ENCODE measurements at regions not wholly inside any gene's neighbourhood (a gene's known extent, or its start where the extent isn't known, plus 50 kb on each side); places are given as distances from the start of the nearest gene placed in this dataset.

- Histone ChIP-seq H3K27me3 (ENCODE audit: insufficient read depth, poor library complexity, severe bottlenecking) (no peaks in the 10 kb centered on the region), H3K4me3 (replicated peaks; ENCODE audit: insufficient read depth, low read length) (no peak overlapping the region), H3K27ac (replicated peaks) (no peak overlapping the region)
- TF ChIP-seq GABPA (IDR thresholded peaks at IDR 0.05; ENCODE audit: low read depth) = no peak
- TF ChIP-seq REST (IDR thresholded peaks at IDR 0.05; ENCODE audit: insufficient replicate concordance, low read depth) = no peak
- TF ChIP-seq POLR2AphosphoS5 (IDR thresholded peaks at IDR 0.05; ENCODE audit: low read depth) = no peak
- TF ChIP-seq, protein P1, sequence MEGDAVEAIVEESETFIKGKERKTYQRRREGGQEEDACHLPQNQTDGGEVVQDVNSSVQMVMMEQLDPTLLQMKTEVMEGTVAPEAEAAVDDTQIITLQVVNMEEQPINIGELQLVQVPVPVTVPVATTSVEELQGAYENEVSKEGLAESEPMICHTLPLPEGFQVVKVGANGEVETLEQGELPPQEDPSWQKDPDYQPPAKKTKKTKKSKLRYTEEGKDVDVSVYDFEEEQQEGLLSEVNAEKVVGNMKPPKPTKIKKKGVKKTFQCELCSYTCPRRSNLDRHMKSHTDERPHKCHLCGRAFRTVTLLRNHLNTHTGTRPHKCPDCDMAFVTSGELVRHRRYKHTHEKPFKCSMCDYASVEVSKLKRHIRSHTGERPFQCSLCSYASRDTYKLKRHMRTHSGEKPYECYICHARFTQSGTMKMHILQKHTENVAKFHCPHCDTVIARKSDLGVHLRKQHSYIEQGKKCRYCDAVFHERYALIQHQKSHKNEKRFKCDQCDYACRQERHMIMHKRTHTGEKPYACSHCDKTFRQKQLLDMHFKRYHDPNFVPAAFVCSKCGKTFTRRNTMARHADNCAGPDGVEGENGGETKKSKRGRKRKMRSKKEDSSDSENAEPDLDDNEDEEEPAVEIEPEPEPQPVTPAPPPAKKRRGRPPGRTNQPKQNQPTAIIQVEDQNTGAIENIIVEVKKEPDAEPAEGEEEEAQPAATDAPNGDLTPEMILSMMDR (IDR thresholded peaks at IDR 0.05; ENCODE audit: insufficient read depth, low read length) = no peak
- TF ChIP-seq SPI1 (IDR thresholded peaks at IDR 0.05; ENCODE audit: borderline replicate concordance, low read depth) = no peak
- DNase-seq (ENCODE audit: low read depth in 1 of 2, low spot score in 1 of 2) = no peak
These were observed 361.3 kb downstream of the TMEM121 start for GRCh38 chr14:105887692-105888091.

- H3K27me3 ChIP-seq (ENCODE audit: insufficient read depth, poor library complexity, severe bottlenecking) = no peaks in the 10 kb centered on the region
- no peak for DNase-seq (ENCODE audit: low read depth in 1 of 2, low spot score in 1 of 2)
- H3K4me3 ChIP-seq (replicated peaks; ENCODE audit: insufficient read depth, low read length) = no peak overlapping the region
- TF ChIP-seq GABPA (IDR thresholded peaks at IDR 0.05; ENCODE audit: low read depth) (no peak), SPI1 (IDR thresholded peaks at IDR 0.05; ENCODE audit: borderline replicate concordance, low read depth) (no peak), REST (IDR thresholded peaks at IDR 0.05; ENCODE audit: insufficient replicate concordance, low read depth) (no peak), POLR2AphosphoS5 (IDR thresholded peaks at IDR 0.05; ENCODE audit: low read depth) (no peak)
- TF ChIP-seq, protein P1 (IDR thresholded peaks at IDR 0.05; ENCODE audit: insufficient read depth, low read length) = no peak
- no peak overlapping the region for H3K27ac ChIP-seq (replicated peaks)
These were observed 361.8 kb downstream of the TMEM121 start for GRCh38 chr14:105888151-105888550.

DNA sequence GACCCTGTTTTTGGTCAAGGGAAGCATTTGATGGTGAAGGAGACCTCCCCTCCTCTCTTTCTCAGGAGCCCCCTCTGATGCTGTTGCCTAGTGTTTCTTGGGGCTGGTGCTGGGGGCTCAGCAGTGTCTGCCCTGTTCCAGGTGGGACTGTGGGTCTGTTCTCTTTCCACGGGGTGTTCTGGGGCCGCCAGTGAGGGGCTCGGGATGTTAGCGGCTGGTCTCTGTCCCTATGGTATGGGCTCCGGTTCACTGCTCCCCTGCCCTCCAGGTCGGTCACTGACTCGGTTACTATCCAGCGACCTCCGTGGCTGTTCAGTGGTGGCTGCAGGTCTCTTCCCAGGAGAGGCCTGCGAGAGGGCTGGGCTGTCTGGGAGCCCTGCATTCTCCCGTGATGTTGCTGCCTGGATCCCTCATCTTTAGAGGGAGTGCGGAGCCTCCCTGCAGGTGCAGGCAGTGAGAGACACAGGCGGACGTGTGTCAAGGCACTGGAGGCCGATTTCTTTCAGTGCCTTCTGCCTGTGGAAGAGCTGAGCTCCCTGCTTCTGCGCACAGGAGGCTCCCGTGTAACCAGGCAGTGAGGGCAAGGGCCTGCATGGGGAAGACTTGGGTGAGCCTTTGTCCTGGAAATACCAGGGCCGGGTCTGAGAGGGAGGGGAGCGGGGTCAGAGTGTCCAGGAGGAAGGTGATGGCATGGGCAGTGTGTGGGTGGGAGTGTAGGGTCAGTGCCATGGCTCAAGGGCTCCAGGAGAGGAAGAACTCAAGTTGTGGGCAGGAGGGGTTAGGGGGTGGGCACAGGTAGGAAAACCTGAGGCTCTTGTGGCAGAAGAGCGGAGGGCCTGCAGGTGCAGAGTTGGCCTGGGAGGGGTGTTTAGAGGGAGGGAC is 362.6 kb downstream of the TMEM121 start:
- no peak overlapping the region for H3K4me3 ChIP-seq (replicated peaks; ENCODE audit: insufficient read depth, low read length)
- no peak for TF ChIP-seq GABPA (IDR thresholded peaks at IDR 0.05; ENCODE audit: low read depth)
- TF ChIP-seq REST (IDR thresholded peaks at IDR 0.05; ENCODE audit: insufficient replicate concordance, low read depth) = no peak
- TF ChIP-seq, protein P1 (IDR thresholded peaks at IDR 0.05; ENCODE audit: insufficient read depth, low read length) = no peak
- TF ChIP-seq SPI1 (IDR thresholded peaks at IDR 0.05; ENCODE audit: borderline replicate concordance, low read depth) = no peak
- no peak for TF ChIP-seq POLR2AphosphoS5 (IDR thresholded peaks at IDR 0.05; ENCODE audit: low read depth)
- no peaks in the 10 kb centered on the region for H3K27me3 ChIP-seq (ENCODE audit: insufficient read depth, poor library complexity, severe bottlenecking)
- no peak for DNase-seq (ENCODE audit: low read depth in 1 of 2, low spot score in 1 of 2)
- H3K27ac ChIP-seq (replicated peaks) = no peak overlapping the region
